BJ (cell line): ENCODE measurements at regions not wholly inside any gene's neighbourhood (a gene's known extent, or its start where the extent isn't known, plus 50 kb on each side); places are given as distances from the start of the nearest gene placed in this dataset.

ENCODE experiments used
- CTCF ChIA-PET: fragments of 350-600 bp; formaldehyde crosslinking; extraction: SDS; loops from one replicate; lab custom pipeline; 2021; ENCODE audit warnings: antibody characterized with exemption, inconsistent platforms; lab: Yijun Ruan, JAX
- POLR2A ChIA-PET: fragments of 300-600 bp; sonication (Branson Sonifier 250); formaldehyde crosslinking; extraction: SDS; loops from one replicate; lab custom pipeline; 2021; ENCODE audit warnings: antibody characterized with exemption; lab: Charles Lee
- DNase-seq: peaks from one replicate; pipeline ENCODE4 v3.0.0-alpha.2; 2011; ENCODE audit warnings: low read depth
- H3K27me3 ChIP-seq: 2 replicates; pipeline ENCODE4 v1.6.0; 2011; ENCODE audit warnings: low read length; ENCODE audit not compliant: control insufficient read depth, insufficient read depth
- H3K36me3 ChIP-seq: 2 replicates; pipeline ENCODE4 v1.5.1; 2011; ENCODE audit warnings: low read length; ENCODE audit not compliant: control insufficient read depth, insufficient read depth
- H3K4me3 ChIP-seq: 2 replicates; pipeline ENCODE4 v1.5.1; 2011; ENCODE audit warnings: low read depth, mild to moderate bottlenecking, control low read depth, low read length
- CTCF ChIP-seq: IDR thresholded peaks from 2 replicates; pipeline ENCODE4 v1.5.1; 2011; ENCODE audit warnings: low read depth, mild to moderate bottlenecking, control low read depth, inconsistent platforms, low read length, moderate library complexity; ENCODE audit not compliant: insufficient read depth

- Histone ChIP-seq H3K36me3 (no peaks in the 10 kb centered on the region), H3K4me3 (no peak overlapping the region), H3K27me3 (no peaks in the 10 kb centered on the region)
- no peak for TF ChIP-seq CTCF
- ChIA-PET CTCF (interaction anchor here (1.1 kb wide), 1 partner anchor 12 kb away, joined by 3 read pairs; no protein-coding TSS in a partner anchor), POLR2A (no interaction called here)
- DNase-seq = no peak
Measured at GRCh38 chr10:3494131-3494837, 290.7 kb downstream of the KLF6 start.

- POLR2A ChIA-PET = no interaction called here
- no peak for DNase-seq
- Histone ChIP-seq H3K27me3 (no peaks in the 10 kb centered on the region), H3K4me3 (no peak overlapping the region), H3K36me3 (no peaks in the 10 kb centered on the region)
- TF ChIP-seq CTCF = no peak
- CTCF ChIA-PET = no interaction called here
Measured at GRCh38 chr10:3493621-3494020, 291.4 kb downstream of the KLF6 start.

GRCh38 chr10:3491571-3491970, 293.4 kb downstream of the KLF6 start:
- no peaks in the 10 kb centered on the region for H3K27me3 ChIP-seq
- no peak for DNase-seq
- no peaks in the 10 kb centered on the region for H3K36me3 ChIP-seq
- ChIA-PET POLR2A (no interaction called here), CTCF (interaction anchor here (1.4 kb wide), 1 partner anchor 13 kb away, joined by 3 read pairs; no protein-coding TSS in a partner anchor)
- H3K4me3 ChIP-seq = no peak overlapping the region
- no peak for TF ChIP-seq CTCF

GRCh38 chr10:3487228-3487627, 297.8 kb downstream of the KLF6 start:
- no peak for TF ChIP-seq CTCF
- no peaks in the 10 kb centered on the region for H3K36me3 ChIP-seq
- H3K27me3 ChIP-seq = no peaks in the 10 kb centered on the region
- no peak overlapping the region for H3K4me3 ChIP-seq
- no peak for DNase-seq
- ChIA-PET CTCF (interaction anchor here (0.9 kb wide), 1 partner anchor 8 kb away, joined by 3 read pairs; no protein-coding TSS in a partner anchor), POLR2A (no interaction called here)

GRCh38 chr10:3486346-3487065, 298.5 kb downstream of the KLF6 start:
- CTCF ChIA-PET = interaction anchor here (0.9 kb wide), 1 partner anchor 9 kb away, joined by 3 read pairs; no protein-coding TSS in a partner anchor
- DNase-seq = no peak
- H3K4me3 ChIP-seq = no peak overlapping the region
- TF ChIP-seq CTCF = no peak
- POLR2A ChIA-PET = interaction anchor here (0.6 kb wide), 1 partner anchor 200 kb away, joined by 3 read pairs; no protein-coding TSS in a partner anchor
- H3K36me3 ChIP-seq = no peaks in the 10 kb centered on the region
- H3K27me3 ChIP-seq = no peaks in the 10 kb centered on the region
